ENCODE measurements at regions not wholly inside any gene's neighbourhood (a gene's known extent, or its start where the extent isn't known, plus 50 kb on each side); places are given as distances from the start of the nearest gene placed in this dataset.

DNA sequence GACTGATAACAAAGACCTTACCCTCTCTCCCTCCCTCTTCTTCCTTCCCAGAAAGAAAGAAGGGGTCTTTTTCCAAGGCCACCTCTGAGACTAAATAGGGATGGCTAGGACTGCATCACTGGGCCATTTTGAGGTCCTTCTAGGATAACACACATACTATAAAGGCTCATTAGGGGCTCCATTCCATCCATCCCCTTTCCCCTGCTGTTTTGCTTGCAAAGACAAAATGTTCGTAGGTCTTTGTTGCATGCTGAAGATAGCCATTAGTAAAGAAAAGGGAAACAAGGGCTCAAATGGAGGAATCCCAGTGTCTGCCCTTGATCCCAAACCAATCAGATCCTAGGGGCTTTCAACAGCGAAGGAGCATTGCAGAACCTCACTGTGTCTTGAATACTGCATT, 344.3 kb downstream of the CYP26B1 start:
- ChIA-PET CTCF (ENCODE audit: low intra/inter-chr PET ratio, low total read pairs) (interaction anchor here (0.9 kb wide), 1 partner anchor 776 kb away, joined by 3 read pairs; no protein-coding TSS in a partner anchor), POLR2A (no interaction called here)
- ATAC-seq = no peak
- Histone ChIP-seq H3K36me3 (replicated peaks in 1 of 2; ENCODE audit: control insufficient read depth in 1 of 2, insufficient read depth in 2 of 2, low read length in 2 of 2) (no peaks in the 10 kb centered on the region), H3K4me2 (ENCODE audit: low read depth, low read length) (no peak overlapping the region), H3K79me2 (ENCODE audit: insufficient read depth, low read length) (no peaks in the 10 kb centered on the region), H3K27me3 (ENCODE audit: control insufficient read depth in 1 of 2, insufficient read depth in 2 of 2, low read length in 2 of 2) (no peaks in the 10 kb centered on the region), H3K4me1 (ENCODE audit: insufficient read depth, low read length) (no peaks in the 10 kb centered on the region), H4K20me1 (ENCODE audit: insufficient read depth, low read length) (0 out of 2 replicates have a peak, but pooled peaks cover under 1% of the 10 kb centered on the region), H3K27ac (ENCODE audit: extremely low read length, insufficient read depth, low read length) (no peak overlapping the region), H2AFZ (ENCODE audit: low read length) (no peak overlapping the region), H3K9ac (ENCODE audit: insufficient read depth, low read depth, low read length) (no peak overlapping the region), H3K9me3 (ENCODE audit: low read length) (no peaks in the 10 kb centered on the region), H3K4me3 (replicated peaks in 1 of 3; ENCODE audit: insufficient read depth in 1 of 3, low read depth in 2 of 3, low read length in 3 of 3) (no peak overlapping the region)
- in situ Hi-C loops (cut with HindIII; ENCODE audit: extremely low pct_ligation_motif_present, low pct_unique_long_range_greater_than_20kb) (loop anchor here (10.0 to 25.0 kb wide), 2 partner anchors 341 to 784 kb away; partner anchors contain the start of gene CYP26B1), intact Hi-C loops (cut with micrococcal nuclease; ENCODE audit: unreplicated experiment) (loop anchor here (5.0 kb wide), 1 partner anchor 194 kb away; no protein-coding TSS in a partner anchor)
- DNase-seq (ENCODE audit: low spot score) = no peak
- WGBS (ENCODE audit: low lambda C conversion rate) = 24% methylated on average over 2 of the region's 2 CpGs
- no peak for FAIRE-seq
- BruUV-seq (replicated peaks) = no TSS peak
- TF ChIP-seq, protein P1, sequence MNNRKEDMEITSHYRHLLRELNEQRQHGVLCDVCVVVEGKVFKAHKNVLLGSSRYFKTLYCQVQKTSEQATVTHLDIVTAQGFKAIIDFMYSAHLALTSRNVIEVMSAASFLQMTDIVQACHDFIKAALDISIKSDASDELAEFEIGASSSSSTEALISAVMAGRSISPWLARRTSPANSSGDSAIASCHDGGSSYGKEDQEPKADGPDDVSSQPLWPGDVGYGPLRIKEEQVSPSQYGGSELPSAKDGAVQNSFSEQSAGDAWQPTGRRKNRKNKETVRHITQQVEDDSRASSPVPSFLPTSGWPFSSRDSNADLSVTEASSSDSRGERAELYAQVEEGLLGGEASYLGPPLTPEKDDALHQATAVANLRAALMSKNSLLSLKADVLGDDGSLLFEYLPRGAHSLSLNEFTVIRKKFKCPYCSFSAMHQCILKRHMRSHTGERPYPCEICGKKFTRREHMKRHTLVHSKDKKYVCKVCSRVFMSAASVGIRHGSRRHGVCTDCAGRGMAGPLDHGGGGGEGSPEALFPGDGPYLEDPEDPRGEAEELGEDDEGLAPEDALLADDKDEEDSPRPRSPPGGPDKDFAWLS (CRISPR knock-in tag; IDR thresholded peaks at IDR 0.05; ENCODE audit: borderline replicate concordance) = no peak
- TF ChIP-seq FOXO1 (CRISPR knock-in tag; IDR thresholded peaks at IDR 0.05) = no peak
- no peak for TF ChIP-seq NCOR1 (IDR thresholded peaks at IDR 0.05; ENCODE audit: borderline replicate concordance, low read length)
- TF ChIP-seq HNRNPUL1 (IDR thresholded peaks at IDR 0.05; ENCODE audit: low read depth, low read length) = no peak
- TF ChIP-seq ETV6 (CRISPR knock-in tag; conservative IDR thresholded peaks at IDR 0.05) = no peak
- TF ChIP-seq ZNF646 (CRISPR knock-in tag; IDR thresholded peaks at IDR 0.05) = no peak
- TF ChIP-seq, protein P2, sequence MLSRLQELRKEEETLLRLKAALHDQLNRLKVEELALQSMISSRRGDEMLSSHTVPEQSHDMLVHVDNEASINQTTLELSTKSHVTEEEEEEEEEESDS (CRISPR knock-in tag; IDR thresholded peaks at IDR 0.05; ENCODE audit: borderline replicate concordance) = no peak
- TF ChIP-seq PREB (CRISPR knock-in tag; IDR thresholded peaks at IDR 0.05) = no peak
- no peak for TF ChIP-seq KDM3A (CRISPR knock-in tag; IDR thresholded peaks at IDR 0.05; ENCODE audit: low read depth)
- no peak for TF ChIP-seq MXD4 (CRISPR knock-in tag; IDR thresholded peaks at IDR 0.05)
- TF ChIP-seq GMEB2 (CRISPR knock-in tag; IDR thresholded peaks at IDR 0.05; ENCODE audit: low read depth) = no peak
- TF ChIP-seq ZSCAN12 (CRISPR knock-in tag; IDR thresholded peaks at IDR 0.05) = no peak
- TF ChIP-seq SRSF9 (IDR thresholded peaks at IDR 0.05; ENCODE audit: borderline replicate concordance, insufficient read depth, low read depth, low read length, poor library complexity, severe bottlenecking) = no peak

Measured in HepG2 (cell line).